SKM-1 (cell line): ENCODE measurements at regions not wholly inside any gene's neighbourhood (a gene's known extent, or its start where the extent isn't known, plus 50 kb on each side); places are given as distances from the start of the nearest gene placed in this dataset.

Experiments used
- DNase-seq: peaks from one replicate; lab custom pipeline; 2025; ENCODE audit not compliant: unreplicated experiment; lab: John Stamatoyannopoulos, UW

GRCh38 chr3:30542897-30543296 lies 63.5 kb upstream of the TGFBR2 start:
- DNase-seq = no peak

- DNase-seq = no peak
Measured at GRCh38 chr3:30544812-30545211, 61.6 kb upstream of the TGFBR2 start.

DNA sequence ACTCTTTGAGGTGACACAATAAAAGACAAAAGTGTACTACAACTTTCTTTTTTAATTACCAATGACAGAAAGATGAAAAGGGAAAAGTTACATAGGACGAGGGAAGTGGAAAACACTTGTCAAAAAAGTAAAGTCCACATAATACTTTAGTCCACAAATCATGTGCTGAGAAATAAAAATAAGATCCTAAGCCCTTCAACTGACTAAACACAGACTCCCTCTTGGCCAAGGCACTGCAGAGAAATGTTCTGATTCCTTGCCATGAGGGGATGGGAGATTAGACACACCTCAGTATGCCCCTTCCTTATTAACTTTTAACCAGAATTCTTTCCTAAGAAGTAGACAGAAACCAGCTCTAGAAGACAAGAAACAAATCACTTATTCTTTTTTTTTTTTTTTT lies 59.5 kb upstream of the TGFBR2 start:
- DNase-seq = no peak

- DNase-seq = no peak
Measured at GRCh38 chr3:30547716-30548115, 58.7 kb upstream of the TGFBR2 start.

GRCh38 chr3:30548600-30548999 lies 57.8 kb upstream of the TGFBR2 start:
- DNase-seq = no peak

DNA sequence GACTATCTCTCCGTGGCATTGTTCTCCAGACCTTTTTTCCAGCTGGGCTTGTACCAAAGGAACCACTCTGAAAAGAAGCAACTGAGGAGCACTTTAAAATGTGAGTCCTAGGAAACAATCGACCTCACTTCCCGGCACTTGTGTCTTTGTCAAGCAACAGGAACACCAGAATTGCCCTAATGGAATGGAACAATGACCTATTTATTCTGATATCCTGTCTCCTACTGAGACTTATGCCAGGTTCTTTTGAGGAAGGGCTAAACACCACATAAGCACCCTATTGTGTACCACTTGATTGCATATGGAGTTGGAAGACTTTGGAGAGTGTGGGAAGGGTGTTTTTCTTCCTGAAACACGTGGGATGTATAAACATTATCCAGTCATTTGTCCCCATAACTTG lies 56.8 kb upstream of the TGFBR2 start:
- DNase-seq = no peak

DNA sequence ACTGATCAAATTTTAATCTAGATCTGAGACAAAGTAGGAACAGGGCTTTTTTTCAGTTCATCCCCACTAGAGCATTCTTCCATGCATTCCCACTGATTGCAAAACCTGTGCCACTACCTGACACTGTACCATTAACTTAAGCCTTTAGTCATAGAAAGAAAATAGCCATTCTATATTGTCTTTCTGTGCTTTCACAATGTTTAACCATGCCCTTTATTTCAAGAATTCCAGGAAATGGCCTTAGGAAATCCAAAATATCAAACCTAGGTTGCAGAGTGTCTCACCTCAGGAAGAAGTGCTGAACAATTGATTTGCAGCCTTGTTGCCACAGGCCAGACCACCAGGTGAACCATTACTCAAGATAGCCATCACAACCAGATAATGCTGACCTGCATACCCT lies 56.2 kb upstream of the TGFBR2 start:
- DNase-seq = no peak

DNA sequence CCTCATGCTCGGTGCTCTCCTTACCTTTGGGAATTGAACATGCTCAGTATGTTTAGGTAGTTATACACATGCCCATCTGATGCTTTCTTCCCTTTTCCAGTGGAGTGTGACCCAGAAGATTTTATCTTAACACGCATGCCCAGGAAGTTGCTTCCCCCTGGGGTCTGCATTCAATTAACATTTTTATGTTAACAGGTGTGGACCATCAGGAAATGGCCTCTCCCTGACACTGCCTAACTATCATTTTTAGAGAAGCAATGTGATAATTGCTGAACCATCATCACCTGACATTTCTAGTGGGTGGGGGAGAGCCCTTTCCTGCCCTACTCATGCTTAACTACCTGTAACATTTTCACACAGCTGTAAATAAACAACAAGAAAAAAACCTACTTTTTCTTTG lies 55.1 kb upstream of the TGFBR2 start:
- DNase-seq = no peak

- no peak for DNase-seq
Measured at GRCh38 chr3:30551927-30552326, 54.5 kb upstream of the TGFBR2 start.

DNA sequence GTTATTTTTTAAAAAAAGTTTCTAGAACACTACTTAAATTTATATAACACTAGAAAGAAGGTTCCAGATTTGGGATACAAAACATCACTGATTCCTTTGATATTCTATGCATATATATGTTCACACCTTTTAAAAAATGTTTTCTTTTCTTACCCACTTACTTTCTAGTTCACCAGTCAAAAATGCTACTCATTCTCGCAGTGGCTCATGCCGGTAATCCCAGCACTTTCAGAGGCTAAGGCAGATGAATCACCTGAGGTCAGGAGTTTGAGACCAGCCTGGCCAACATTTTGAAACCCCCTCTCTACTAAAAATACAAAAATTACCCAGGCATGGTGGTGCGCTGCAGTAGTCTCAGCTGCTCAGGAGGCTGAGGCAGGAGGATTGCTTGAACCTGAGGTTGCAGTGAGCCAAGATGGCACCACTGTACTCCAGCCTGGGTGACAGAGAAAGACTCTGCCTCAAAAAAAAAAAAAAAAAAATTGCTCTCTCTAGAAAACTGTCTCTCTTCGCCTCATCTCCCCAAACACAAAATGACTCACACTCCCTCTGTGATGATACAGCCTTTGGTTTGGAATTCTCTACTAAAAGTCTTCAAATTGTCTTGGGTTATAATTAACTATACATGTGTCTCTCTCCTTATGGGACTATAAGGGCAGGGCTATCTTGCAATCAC lies 52.6 kb upstream of the TGFBR2 start:
- DNase-seq = no peak

GRCh38 chr3:30554317-30554690 lies 52.1 kb upstream of the TGFBR2 start:
- DNase-seq = no peak

GRCh38 chr3:30555968-30556367 lies 50.4 kb upstream of the TGFBR2 start:
- DNase-seq = no peak
